ENCODE measurements at regions not wholly inside any gene's neighbourhood (a gene's known extent, or its start where the extent isn't known, plus 50 kb on each side); places are given as distances from the start of the nearest gene placed in this dataset.

DNA sequence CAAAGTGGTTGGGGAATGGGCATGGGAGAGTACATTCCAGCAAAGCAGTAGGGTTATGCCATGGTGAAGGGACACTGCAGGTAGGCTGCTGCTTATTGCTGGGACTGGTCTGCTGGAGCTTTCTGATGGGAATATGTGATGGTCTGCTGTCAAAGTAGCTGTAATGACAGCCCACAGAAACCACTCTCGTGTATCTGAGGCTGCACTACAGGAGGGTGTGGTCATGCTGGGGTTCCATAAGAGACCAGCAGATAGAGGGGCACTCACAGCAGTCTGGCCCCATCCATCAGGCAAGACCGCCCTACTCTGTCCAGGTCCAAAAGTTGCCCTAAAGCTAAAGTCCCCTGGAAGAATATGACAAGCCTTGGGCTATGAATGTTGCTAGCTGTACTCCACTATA lies 739.3 kb downstream of the COL12A1 start:
- ChIA-PET POLR2A (no interaction called here), CTCF (ENCODE audit: low intra/inter-chr PET ratio, low total read pairs) (no interaction called here)
- Histone ChIP-seq H3K9ac (ENCODE audit: insufficient read depth, low read depth, low read length) (no peak overlapping the region), H3K4me2 (ENCODE audit: low read depth, low read length) (no peak overlapping the region), H3K4me1 (ENCODE audit: insufficient read depth, low read length) (no peaks in the 10 kb centered on the region), H3K4me3 (replicated peaks in 1 of 3; ENCODE audit: insufficient read depth in 1 of 3, low read depth in 2 of 3, low read length in 3 of 3) (no peak overlapping the region), H2AFZ (ENCODE audit: low read length) (no peak overlapping the region), H3K79me2 (ENCODE audit: insufficient read depth, low read length) (no peaks in the 10 kb centered on the region), H3K27me3 (ENCODE audit: control insufficient read depth in 1 of 2, insufficient read depth in 2 of 2, low read length in 2 of 2) (no peaks in the 10 kb centered on the region), H3K36me3 (replicated peaks in 1 of 2; ENCODE audit: control insufficient read depth in 1 of 2, insufficient read depth in 2 of 2, low read length in 2 of 2) (no peaks in the 10 kb centered on the region), H3K9me3 (ENCODE audit: low read length) (no peaks in the 10 kb centered on the region), H4K20me1 (ENCODE audit: insufficient read depth, low read length) (no peaks in the 10 kb centered on the region), H3K27ac (ENCODE audit: extremely low read length, insufficient read depth, low read length) (no peak overlapping the region)
- intact Hi-C loops (cut with micrococcal nuclease; ENCODE audit: unreplicated experiment), result no loop called here
- WGBS (ENCODE audit: low lambda C conversion rate), result 0% methylated on average over 1 of the region's 2 CpGs
- DNase-seq (ENCODE audit: low spot score) (no peak), FAIRE-seq (no peak), ATAC-seq (no peak)
- no TSS peak for BruUV-seq (replicated peaks)
- in situ Hi-C loops (cut with HindIII; ENCODE audit: extremely low pct_ligation_motif_present, low pct_unique_long_range_greater_than_20kb), result no loop called here
- TF ChIP-seq ATF5 (CRISPR knock-in tag; IDR thresholded peaks at IDR 0.05; ENCODE audit: low read depth) (no peak), ZNF607 (CRISPR knock-in tag; IDR thresholded peaks at IDR 0.05; ENCODE audit: borderline replicate concordance) (no peak)
- TF ChIP-seq, protein P1, sequence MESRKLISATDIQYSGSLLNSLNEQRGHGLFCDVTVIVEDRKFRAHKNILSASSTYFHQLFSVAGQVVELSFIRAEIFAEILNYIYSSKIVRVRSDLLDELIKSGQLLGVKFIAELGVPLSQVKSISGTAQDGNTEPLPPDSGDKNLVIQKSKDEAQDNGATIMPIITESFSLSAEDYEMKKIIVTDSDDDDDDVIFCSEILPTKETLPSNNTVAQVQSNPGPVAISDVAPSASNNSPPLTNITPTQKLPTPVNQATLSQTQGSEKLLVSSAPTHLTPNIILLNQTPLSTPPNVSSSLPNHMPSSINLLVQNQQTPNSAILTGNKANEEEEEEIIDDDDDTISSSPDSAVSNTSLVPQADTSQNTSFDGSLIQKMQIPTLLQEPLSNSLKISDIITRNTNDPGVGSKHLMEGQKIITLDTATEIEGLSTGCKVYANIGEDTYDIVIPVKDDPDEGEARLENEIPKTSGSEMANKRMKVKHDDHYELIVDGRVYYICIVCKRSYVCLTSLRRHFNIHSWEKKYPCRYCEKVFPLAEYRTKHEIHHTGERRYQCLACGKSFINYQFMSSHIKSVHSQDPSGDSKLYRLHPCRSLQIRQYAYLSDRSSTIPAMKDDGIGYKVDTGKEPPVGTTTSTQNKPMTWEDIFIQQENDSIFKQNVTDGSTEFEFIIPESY (CRISPR knock-in tag; IDR thresholded peaks at IDR 0.05), result no peak

GRCh38 chr6:74459260-74459659 lies 746.6 kb downstream of the COL12A1 start:
- 4% methylated on average over 7 of the region's 7 CpGs for WGBS (ENCODE audit: low lambda C conversion rate)
- ChIA-PET POLR2A (no interaction called here), CTCF (ENCODE audit: low intra/inter-chr PET ratio, low total read pairs) (no interaction called here)
- in situ Hi-C loops (cut with HindIII; ENCODE audit: extremely low pct_ligation_motif_present, low pct_unique_long_range_greater_than_20kb), result no loop called here
- FAIRE-seq (no peak), DNase-seq (ENCODE audit: low spot score) (peak; percentile 3), ATAC-seq (peak; percentile 85)
- no TSS peak for BruUV-seq (replicated peaks)
- Histone ChIP-seq H3K4me1 (ENCODE audit: insufficient read depth, low read length) (peaks cover 11% of the 10 kb centered on the region), H3K27ac (ENCODE audit: extremely low read length, insufficient read depth, low read length) (no peak overlapping the region), H3K79me2 (ENCODE audit: insufficient read depth, low read length) (no peaks in the 10 kb centered on the region), H3K4me2 (ENCODE audit: low read depth, low read length) (no peak overlapping the region), H3K9me3 (ENCODE audit: low read length) (no peaks in the 10 kb centered on the region), H3K4me3 (replicated peaks in 1 of 3; ENCODE audit: insufficient read depth in 1 of 3, low read depth in 2 of 3, low read length in 3 of 3) (no peak overlapping the region), H3K9ac (ENCODE audit: insufficient read depth, low read depth, low read length) (no peak overlapping the region), H4K20me1 (ENCODE audit: insufficient read depth, low read length) (no peaks in the 10 kb centered on the region), H3K27me3 (ENCODE audit: control insufficient read depth in 1 of 2, insufficient read depth in 2 of 2, low read length in 2 of 2) (no peaks in the 10 kb centered on the region), H3K36me3 (replicated peaks in 1 of 2; ENCODE audit: control insufficient read depth in 1 of 2, insufficient read depth in 2 of 2, low read length in 2 of 2) (no peaks in the 10 kb centered on the region), H2AFZ (ENCODE audit: low read length) (no peak overlapping the region)
- TF ChIP-seq ZNF263 (CRISPR knock-in tag; IDR thresholded peaks at IDR 0.05) (no peak), ZNF432 (CRISPR knock-in tag; IDR thresholded peaks at IDR 0.05; ENCODE audit: borderline replicate concordance) (no peak), HNF4A (CRISPR knock-in tag; IDR thresholded peaks at IDR 0.05) (peak; percentile 25; the same call in 1 of the 2 replicates), RBAK (CRISPR knock-in tag; IDR thresholded peaks at IDR 0.05) (no peak), ZFP62 (CRISPR knock-in tag; IDR thresholded peaks at IDR 0.05) (no peak)
- intact Hi-C loops (cut with micrococcal nuclease; ENCODE audit: unreplicated experiment), result no loop called here

All from HepG2 (cell line).